ENCODE measurements at regions not wholly inside any gene's neighbourhood (a gene's known extent, or its start where the extent isn't known, plus 50 kb on each side); places are given as distances from the start of the nearest gene placed in this dataset.

- no peak for DNase-seq (ENCODE audit: low read depth in 2 of 2)
Observed at GRCh38 chr2:8043295-8043694, 638.6 kb upstream of the ID2 start.

GRCh38 chr2:8044046-8044594 is 637.7 kb upstream of the ID2 start:
- DNase-seq (ENCODE audit: low read depth in 2 of 2): no peak

GRCh38 chr2:8045081-8045614 is 636.7 kb upstream of the ID2 start:
- no peak for DNase-seq (ENCODE audit: low read depth in 2 of 2)

- DNase-seq (ENCODE audit: low read depth in 2 of 2): no peak
Observed at GRCh38 chr2:8046849-8047248, 635.0 kb upstream of the ID2 start.

GRCh38 chr2:8049176-8049575 is 632.7 kb upstream of the ID2 start:
- no peak for DNase-seq (ENCODE audit: low read depth in 2 of 2)

- no peak for DNase-seq (ENCODE audit: low read depth in 2 of 2)
Observed at GRCh38 chr2:8049851-8050571, 631.8 kb upstream of the ID2 start.

GRCh38 chr2:8053216-8053615 is 628.6 kb upstream of the ID2 start:
- DNase-seq (ENCODE audit: low read depth in 2 of 2): no peak

- no peak for DNase-seq (ENCODE audit: low read depth in 2 of 2)
Observed at GRCh38 chr2:8054070-8054469, 627.8 kb upstream of the ID2 start.

- DNase-seq (ENCODE audit: low read depth in 2 of 2): no peak
Observed at GRCh38 chr2:8058652-8059051, 623.2 kb upstream of the ID2 start.

GRCh38 chr2:8059255-8059654 is 622.6 kb upstream of the ID2 start:
- no peak for DNase-seq (ENCODE audit: low read depth in 2 of 2)

- no peak for DNase-seq (ENCODE audit: low read depth in 2 of 2)
Observed at GRCh38 chr2:8059794-8060193, 622.1 kb upstream of the ID2 start.

GRCh38 chr2:8061219-8061618 is 620.6 kb upstream of the ID2 start:
- no peak for DNase-seq (ENCODE audit: low read depth in 2 of 2)

- DNase-seq (ENCODE audit: low read depth in 2 of 2): no peak
Observed at GRCh38 chr2:8064603-8065002, 617.3 kb upstream of the ID2 start.

GRCh38 chr2:8065191-8065590 is 616.7 kb upstream of the ID2 start:
- no peak for DNase-seq (ENCODE audit: low read depth in 2 of 2)

- no peak for DNase-seq (ENCODE audit: low read depth in 2 of 2)
Observed at GRCh38 chr2:8067784-8068336, 614.0 kb upstream of the ID2 start.

GRCh38 chr2:8072907-8073306 is 608.9 kb upstream of the ID2 start:
- DNase-seq (ENCODE audit: low read depth in 2 of 2): no peak

GRCh38 chr2:8073916-8074315 is 607.9 kb upstream of the ID2 start:
- DNase-seq (ENCODE audit: low read depth in 2 of 2): no peak

GRCh38 chr2:8076448-8077342 is 605.2 kb upstream of the ID2 start:
- no peak for DNase-seq (ENCODE audit: low read depth in 2 of 2)

- no peak for DNase-seq (ENCODE audit: low read depth in 2 of 2)
Observed at GRCh38 chr2:8078705-8079104, 603.2 kb upstream of the ID2 start.

GRCh38 chr2:8080063-8080462 is 601.8 kb upstream of the ID2 start:
- no peak for DNase-seq (ENCODE audit: low read depth in 2 of 2)

- DNase-seq (ENCODE audit: low read depth in 2 of 2): no peak
Observed at GRCh38 chr2:8081130-8081529, 600.7 kb upstream of the ID2 start.

- DNase-seq (ENCODE audit: low read depth in 2 of 2): no peak
Observed at GRCh38 chr2:8082840-8083239, 599.0 kb upstream of the ID2 start.

All from activated CD8-positive, alpha-beta memory T cell treated with anti-CD3 and anti-CD28 coated beads for 4 hours (primary cell).